H9 (cell line): ENCODE measurements at regions not wholly inside any gene's neighbourhood (a gene's known extent, or its start where the extent isn't known, plus 50 kb on each side); places are given as distances from the start of the nearest gene placed in this dataset.

Source experiments
- DNase-seq: peaks from one replicate; pipeline ENCODE4 v3.0.0-alpha.2; 2017
- H2AFZ ChIP-seq: one replicate; pipeline ENCODE4 v1.6.1; 2013; ENCODE audit warnings: mild to moderate bottlenecking, low read length, control low read depth, moderate library complexity
- H2AK5ac ChIP-seq: 2 replicates; pipeline ENCODE4 v1.6.1; 2013; ENCODE audit warnings: low read length, control low read depth, mixed read lengths; ENCODE audit not compliant: insufficient read length
- H2BK120ac ChIP-seq: one replicate; pipeline ENCODE4 v1.6.1; 2013; ENCODE audit warnings: low read depth, mild to moderate bottlenecking, low read length, control low read depth, inconsistent platforms; ENCODE audit not compliant: poor library complexity, severe bottlenecking
- H2BK12ac ChIP-seq: 2 replicates; pipeline ENCODE4 v1.6.1; 2013; ENCODE audit warnings: low read length, control low read depth, mixed read lengths, low read depth; ENCODE audit not compliant: insufficient read length
- H2BK15ac ChIP-seq: 2 replicates; pipeline ENCODE4 v1.6.1; 2013; ENCODE audit warnings: low read depth, low read length, control low read depth
- H2BK20ac ChIP-seq: one replicate; pipeline ENCODE4 v1.6.1; 2013; ENCODE audit warnings: low read depth, mild to moderate bottlenecking, low read length, control low read depth, inconsistent platforms; ENCODE audit not compliant: poor library complexity, severe bottlenecking
- H2BK5ac ChIP-seq: 2 replicates; pipeline ENCODE4 v1.6.1; 2013; ENCODE audit warnings: low read length, control low read depth, mixed read lengths; ENCODE audit not compliant: insufficient read length
- H3K14ac ChIP-seq: 2 replicates; pipeline ENCODE4 v1.6.1; 2013; ENCODE audit warnings: low read length, control low read depth; ENCODE audit not compliant: insufficient read depth
- H3K18ac ChIP-seq: 2 replicates; pipeline ENCODE4 v1.6.1; 2013; ENCODE audit warnings: low read depth, mild to moderate bottlenecking, mixed read lengths, low read length, control low read depth; ENCODE audit not compliant: insufficient read length
- H3K23ac ChIP-seq: 2 replicates; pipeline ENCODE4 v1.6.1; 2013; ENCODE audit warnings: low read length, control low read depth, mixed read lengths, low read depth; ENCODE audit not compliant: insufficient read length
- H3K23me2 ChIP-seq: 2 replicates; pipeline ENCODE4 v1.6.1; 2013; ENCODE audit warnings: low read depth, mild to moderate bottlenecking, mixed read lengths, low read length, control low read depth; ENCODE audit not compliant: insufficient read length, poor library complexity, severe bottlenecking
- H3K27ac ChIP-seq: 2 replicates; pipeline ENCODE4 v1.5.1; 2013; ENCODE audit warnings: low read length, control low read depth, mixed read lengths, low read depth; ENCODE audit not compliant: insufficient read length
- H3K27me3 ChIP-seq: 2 replicates; pipeline ENCODE4 v1.6.1; 2013; ENCODE audit warnings: low read length, control low read depth, inconsistent platforms; ENCODE audit not compliant: insufficient read depth
- H3K4ac ChIP-seq: 2 replicates; pipeline ENCODE4 v1.6.1; 2013; ENCODE audit warnings: low read depth, mild to moderate bottlenecking, control low read depth, inconsistent platforms, low read length, moderate library complexity
- H3K4me1 ChIP-seq: 2 replicates; pipeline ENCODE4 v1.6.1; 2013; ENCODE audit warnings: low read length, control low read depth, inconsistent platforms; ENCODE audit not compliant: insufficient read depth
- H3K4me2 ChIP-seq: 2 replicates; pipeline ENCODE4 v1.6.1; 2013; ENCODE audit warnings: low read length, control low read depth, mixed read lengths; ENCODE audit not compliant: insufficient read length, insufficient read depth
- H3K56ac ChIP-seq: 2 replicates; pipeline ENCODE4 v1.6.1; 2013; ENCODE audit warnings: low read depth, mild to moderate bottlenecking, mixed read lengths, low read length, control low read depth; ENCODE audit not compliant: insufficient read length
- H3K79me1 ChIP-seq: 2 replicates; pipeline ENCODE4 v1.6.1; 2013; ENCODE audit warnings: low read depth, mild to moderate bottlenecking, moderate library complexity, low read length, control low read depth, inconsistent platforms; ENCODE audit not compliant: insufficient read depth, poor library complexity, severe bottlenecking
- H3K79me2 ChIP-seq: 2 replicates; pipeline ENCODE4 v1.6.1; 2013; ENCODE audit warnings: low read length, control low read depth, inconsistent platforms; ENCODE audit not compliant: insufficient read depth
- H3K9ac ChIP-seq: 2 replicates; pipeline ENCODE4 v1.6.1; 2013; ENCODE audit warnings: low read length, control low read depth, mixed read lengths; ENCODE audit not compliant: insufficient read length; ENCODE audit errors: extremely low read depth
- H3K9me3 ChIP-seq: one replicate; pipeline ENCODE4 v1.6.1; 2013; ENCODE audit warnings: low read depth, low read length, inconsistent platforms; ENCODE audit not compliant: control insufficient read depth
- H3T11ph ChIP-seq: one replicate; pipeline ENCODE4 v1.6.1; 2013; ENCODE audit warnings: mild to moderate bottlenecking, low read length, control low read depth, inconsistent platforms
- H4K20me1 ChIP-seq: one replicate; pipeline ENCODE4 v1.6.1; 2013; ENCODE audit not compliant: control insufficient read depth, insufficient read length, insufficient read depth
- H4K5ac ChIP-seq: 2 replicates; pipeline ENCODE4 v1.6.1; 2013; ENCODE audit warnings: low read depth, mild to moderate bottlenecking, mixed read lengths, low read length, control low read depth; ENCODE audit not compliant: insufficient read length
- H4K8ac ChIP-seq: replicated peaks from 2 replicates; pipeline ENCODE4 v1.6.1; 2013; ENCODE audit warnings: low read length, control low read depth, mixed read lengths, low read depth; ENCODE audit not compliant: insufficient read length
- H4K91ac ChIP-seq: 2 replicates; pipeline ENCODE4 v1.6.1; 2013; ENCODE audit warnings: low read depth, mild to moderate bottlenecking, moderate library complexity, mixed read lengths, low read length, control low read depth; ENCODE audit not compliant: insufficient read length
- H3K27ac Mint-ChIP-seq, 3 experiments: 2 replicates in 2 of 3; 3 replicates in 1 of 3; pipeline ENCODE4 v1.8.0; 2020 to 2021; ENCODE audit warnings: mixed read lengths in 3 of 3, mild to moderate bottlenecking in 1 of 3, moderate library complexity in 1 of 3
- H3K27me3 Mint-ChIP-seq: 2 replicates; pipeline ENCODE4 v1.8.0; 2021; ENCODE audit warnings: low read depth, mild to moderate bottlenecking, moderate library complexity, mixed read lengths
- H3K36me3 Mint-ChIP-seq, 3 experiments: 2 replicates in 2 of 3; 3 replicates in 1 of 3; pipeline ENCODE4 v1.8.0; 2020 to 2021; ENCODE audit warnings: low read depth in 3 of 3, mixed read lengths in 3 of 3; ENCODE audit not compliant: insufficient read depth in 1 of 3
- H3K4me1 Mint-ChIP-seq, 2 experiments: 2 replicates each; pipeline ENCODE4 v1.8.0; 2020; ENCODE audit warnings: mixed read lengths in 2 of 2
- H3K4me3 Mint-ChIP-seq, 2 experiments: 2 replicates in 1 of 2; 3 replicates in 1 of 2; pipeline ENCODE4 v1.8.0; 2020 to 2021; ENCODE audit warnings: mild to moderate bottlenecking in 2 of 2, mixed read lengths in 2 of 2, moderate library complexity in 1 of 2
- H3K9me3 Mint-ChIP-seq, 2 experiments: 2 replicates in 1 of 2; 3 replicates in 1 of 2; pipeline ENCODE4 v1.8.0; 2020; ENCODE audit warnings: mild to moderate bottlenecking in 2 of 2, mixed read lengths in 2 of 2, moderate library complexity in 1 of 2
- CTCF ChIP-seq: fragments of 200-600 bp; sonication (generic); conservative IDR thresholded peaks from 3 replicates; pipeline ENCODE4 v1.8.0; 2021; ENCODE audit warnings: antibody characterized with exemption, mild to moderate bottlenecking

GRCh38 chr13:91242652-91243051, 104.8 kb upstream of the MIR17HG start:
- Histone ChIP-seq H4K91ac (no peak overlapping the region), H3K23ac (no peak overlapping the region), H2BK12ac (no peak overlapping the region), H3K27ac (no peak overlapping the region), H3T11ph (no peak overlapping the region), H3K27me3 (no peaks in the 10 kb centered on the region), H3K79me2 (no peaks in the 10 kb centered on the region), H2BK5ac (no peak overlapping the region), H4K8ac (no peak overlapping the region), H2AFZ (no peak overlapping the region), H3K9me3 (no peaks in the 10 kb centered on the region), H2BK120ac (no peak overlapping the region), H3K14ac (no peak overlapping the region), H2BK15ac (no peak overlapping the region), H2BK20ac (no peak overlapping the region), H3K23me2 (no peaks in the 10 kb centered on the region), H3K18ac (no peak overlapping the region), H4K20me1 (no peaks in the 10 kb centered on the region), H3K79me1 (no peaks in the 10 kb centered on the region), H4K5ac (no peak overlapping the region), H3K4me1 (no peaks in the 10 kb centered on the region), H3K56ac (no peak overlapping the region), H3K9ac (no peak overlapping the region), H3K4me2 (no peak overlapping the region), H2AK5ac (no peak overlapping the region), H3K4ac (no peak overlapping the region)
- no peak overlapping the region for H3K4me3 Mint-ChIP-seq
- H3K27ac Mint-ChIP-seq, result no peak overlapping the region
- H3K9me3 Mint-ChIP-seq, result peaks cover 3 to 4% of the 10 kb centered on the region in 2 experiments; a peak in 3 of 5 replicates
- no peak for TF ChIP-seq CTCF
- peaks cover 0 to 8% (median 0%) of the 10 kb centered on the region in 3 experiments; a peak in 3 of 7 replicates for H3K36me3 Mint-ChIP-seq
- peaks cover 3 to 4% of the 10 kb centered on the region in 2 experiments; a peak in 3 of 4 replicates for H3K4me1 Mint-ChIP-seq
- peaks cover 2% of the 10 kb centered on the region; the same call in 1 of the 2 replicates for H3K27me3 Mint-ChIP-seq
- no peak for DNase-seq
